Fibroblast of lung (primary cell): ENCODE measurements at regions not wholly inside any gene's neighbourhood (a gene's known extent, or its start where the extent isn't known, plus 50 kb on each side); places are given as distances from the start of the nearest gene placed in this dataset.

Source experiments
- DNase-seq, 2 donors: peaks; one replicate each; pipeline versions ENCODE4 v3.0.0 to v3.0.0-alpha.2; 2010; ENCODE audit warnings: low read depth in 2 of 2
- H2AFZ ChIP-seq: 2 replicates; pipeline ENCODE4 v1.5.1; 2012; ENCODE audit warnings: low read length, control low read depth, inconsistent platforms
- H3K27ac ChIP-seq: 2 replicates; pipeline ENCODE4 v1.5.1; 2011; ENCODE audit warnings: low read length, control low read depth; ENCODE audit not compliant: insufficient read depth
- H3K27me3 ChIP-seq: 2 replicates; pipeline ENCODE4 v1.5.1; 2011; ENCODE audit warnings: mild to moderate bottlenecking, low read length; ENCODE audit not compliant: control insufficient read depth, insufficient read depth
- H3K36me3 ChIP-seq: 2 replicates; pipeline ENCODE4 v1.5.1; 2011; ENCODE audit warnings: low read length; ENCODE audit not compliant: control insufficient read depth, insufficient read depth
- H3K4me1 ChIP-seq: 2 replicates; pipeline ENCODE4 v1.5.1; 2011; ENCODE audit warnings: low read length; ENCODE audit not compliant: control insufficient read depth, insufficient read depth; ENCODE audit errors: extremely low read depth
- H3K4me2 ChIP-seq: 2 replicates; pipeline ENCODE4 v1.5.1; 2011; ENCODE audit warnings: low read length, control low read depth; ENCODE audit not compliant: insufficient read depth; ENCODE audit errors: extremely low read depth
- H3K4me3 ChIP-seq, 4 experiments: fragments of 200-600 bp in 1 of 4; sonication (generic) in 1 of 4; replicated peaks in 1 of 4; 2 replicates each; pipeline ENCODE4 v1.5.1; 2011 to 2016; ENCODE audit warnings: low read length in 4 of 4, low read depth in 3 of 4, mild to moderate bottlenecking in 3 of 4, control low read depth in 2 of 4, inconsistent platforms in 1 of 4, mixed read lengths in 1 of 4; ENCODE audit not compliant: insufficient read depth in 1 of 4; ENCODE audit errors: control extremely low read depth in 1 of 4
- H3K79me2 ChIP-seq: 2 replicates; pipeline ENCODE4 v1.5.1; 2012; ENCODE audit warnings: mild to moderate bottlenecking, low read length, inconsistent platforms; ENCODE audit not compliant: control insufficient read depth, insufficient read depth
- H3K9ac ChIP-seq: 2 replicates; pipeline ENCODE4 v1.5.1; 2011; ENCODE audit warnings: mild to moderate bottlenecking, low read length, control low read depth; ENCODE audit not compliant: insufficient read depth
- H3K9me3 ChIP-seq: 2 replicates; pipeline ENCODE4 v1.5.1; 2012; ENCODE audit warnings: low read depth, low read length; ENCODE audit not compliant: control insufficient read depth, insufficient read depth
- H4K20me1 ChIP-seq: 2 replicates; pipeline ENCODE4 v1.5.1; 2011; ENCODE audit warnings: low read length; ENCODE audit not compliant: control insufficient read depth, insufficient read depth; ENCODE audit errors: extremely low read depth
- CTCF ChIP-seq, 2 donors: IDR thresholded peaks in 1 of 2; conservative IDR thresholded peaks in 1 of 2; 1 replicate in 1 of 2; 2 replicates in 1 of 2; pipeline ENCODE4 v1.5.1; 2011 to 2012; ENCODE audit warnings: low read length in 2 of 2, control low read depth in 1 of 2, inconsistent platforms in 1 of 2, low read depth in 1 of 2, mild to moderate bottlenecking in 1 of 2
- EZH2 ChIP-seq: IDR thresholded peaks from 2 replicates; pipeline ENCODE4 v1.5.1; 2012; ENCODE audit warnings: low read length, control low read depth, mild to moderate bottlenecking; ENCODE audit errors: missing control alignments

GRCh38 chr6:121839896-121840295 lies 404.4 kb downstream of the GJA1 start:
- peak in 1 of 2 donors; percentile 17 for DNase-seq
- Histone ChIP-seq H3K9me3 (no peaks in the 10 kb centered on the region), H3K4me2 (no peak overlapping the region), H4K20me1 (no peaks in the 10 kb centered on the region), H3K4me3 (no peak overlapping the region), H3K36me3 (no peaks in the 10 kb centered on the region), H3K79me2 (no peaks in the 10 kb centered on the region), H3K27me3 (no peaks in the 10 kb centered on the region), H3K9ac (no peak overlapping the region), H2AFZ (no peak overlapping the region), H3K27ac (no peak overlapping the region), H3K4me1 (no peaks in the 10 kb centered on the region)
- no peak for TF ChIP-seq EZH2
- TF ChIP-seq CTCF (conservative IDR thresholded peaks at IDR 0.05 in 1 of 2, IDR thresholded peaks at IDR 0.05 in 1 of 2; ENCODE audit: low read depth in 1 of 2, low read length in 2 of 2) = no peak

GRCh38 chr6:121844898-121845297 lies 409.5 kb downstream of the GJA1 start:
- Histone ChIP-seq H3K9ac (no peak overlapping the region), H3K27me3 (no peaks in the 10 kb centered on the region), H2AFZ (no peak overlapping the region), H3K9me3 (no peaks in the 10 kb centered on the region), H3K79me2 (no peaks in the 10 kb centered on the region), H3K4me1 (no peaks in the 10 kb centered on the region), H3K36me3 (no peaks in the 10 kb centered on the region), H3K4me2 (no peak overlapping the region), H4K20me1 (no peaks in the 10 kb centered on the region), H3K27ac (no peak overlapping the region), H3K4me3 (no peak overlapping the region)
- no peak for DNase-seq
- TF ChIP-seq CTCF (conservative IDR thresholded peaks at IDR 0.05 in 1 of 2, IDR thresholded peaks at IDR 0.05 in 1 of 2; ENCODE audit: low read depth in 1 of 2, low read length in 2 of 2) (no peak), EZH2 (no peak)

GRCh38 chr6:121847806-121848522 lies 412.5 kb downstream of the GJA1 start:
- H3K27ac ChIP-seq = no peak overlapping the region

More at GRCh38 chr6:121847806-121848522, 412.5 kb downstream of the GJA1 start:
- Histone ChIP-seq H3K4me2 (no peak overlapping the region), H3K79me2 (no peaks in the 10 kb centered on the region), H2AFZ (no peak overlapping the region), H3K9ac (no peak overlapping the region), H3K9me3 (no peaks in the 10 kb centered on the region), H3K27me3 (no peaks in the 10 kb centered on the region), H3K4me1 (no peaks in the 10 kb centered on the region), H3K4me3 (no peak overlapping the region), H3K36me3 (no peaks in the 10 kb centered on the region), H4K20me1 (no peaks in the 10 kb centered on the region)
- no peak for DNase-seq
- TF ChIP-seq EZH2 (no peak), CTCF (conservative IDR thresholded peaks at IDR 0.05 in 1 of 2, IDR thresholded peaks at IDR 0.05 in 1 of 2; ENCODE audit: low read depth in 1 of 2, low read length in 2 of 2) (no peak)
